VCaP (cell line): ENCODE measurements at regions not wholly inside any gene's neighbourhood (a gene's known extent, or its start where the extent isn't known, plus 50 kb on each side); places are given as distances from the start of the nearest gene placed in this dataset.

Experiments used
- H3K27ac ChIP-seq: fragments of 450-650 bp; 2 replicates; pipeline ENCODE4 v1.5.1; 2017
- TF ChIP-seq, protein P1 (sequence below): fragments of 450-650 bp; conservative IDR thresholded peaks from 2 replicates; pipeline ENCODE4 v1.5.1; 2017; ENCODE audit warnings: mild to moderate bottlenecking, moderate library complexity

DNA sequence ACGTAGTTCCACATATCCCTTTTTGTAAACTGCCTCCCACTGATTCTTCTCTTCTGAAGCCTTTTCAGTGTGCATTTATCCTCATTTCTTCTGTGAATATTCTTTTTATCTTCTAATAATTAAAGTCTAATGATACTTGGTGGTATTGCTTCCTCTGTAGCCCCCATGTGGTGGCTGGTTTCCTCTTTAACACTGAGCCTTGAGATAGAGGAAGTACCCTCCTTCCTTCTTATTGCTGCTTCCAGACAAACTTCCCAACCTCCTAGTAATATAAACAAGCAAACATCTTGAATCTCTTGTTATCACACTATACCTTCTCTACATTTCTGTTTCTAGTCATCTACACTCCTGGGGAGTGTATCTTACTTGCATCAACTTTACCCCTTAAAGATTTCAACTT, 310.5 kb upstream of the GIMD1 start:
- TF ChIP-seq, protein P1, sequence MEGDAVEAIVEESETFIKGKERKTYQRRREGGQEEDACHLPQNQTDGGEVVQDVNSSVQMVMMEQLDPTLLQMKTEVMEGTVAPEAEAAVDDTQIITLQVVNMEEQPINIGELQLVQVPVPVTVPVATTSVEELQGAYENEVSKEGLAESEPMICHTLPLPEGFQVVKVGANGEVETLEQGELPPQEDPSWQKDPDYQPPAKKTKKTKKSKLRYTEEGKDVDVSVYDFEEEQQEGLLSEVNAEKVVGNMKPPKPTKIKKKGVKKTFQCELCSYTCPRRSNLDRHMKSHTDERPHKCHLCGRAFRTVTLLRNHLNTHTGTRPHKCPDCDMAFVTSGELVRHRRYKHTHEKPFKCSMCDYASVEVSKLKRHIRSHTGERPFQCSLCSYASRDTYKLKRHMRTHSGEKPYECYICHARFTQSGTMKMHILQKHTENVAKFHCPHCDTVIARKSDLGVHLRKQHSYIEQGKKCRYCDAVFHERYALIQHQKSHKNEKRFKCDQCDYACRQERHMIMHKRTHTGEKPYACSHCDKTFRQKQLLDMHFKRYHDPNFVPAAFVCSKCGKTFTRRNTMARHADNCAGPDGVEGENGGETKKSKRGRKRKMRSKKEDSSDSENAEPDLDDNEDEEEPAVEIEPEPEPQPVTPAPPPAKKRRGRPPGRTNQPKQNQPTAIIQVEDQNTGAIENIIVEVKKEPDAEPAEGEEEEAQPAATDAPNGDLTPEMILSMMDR: no peak
- no peak overlapping the region for H3K27ac ChIP-seq

DNA sequence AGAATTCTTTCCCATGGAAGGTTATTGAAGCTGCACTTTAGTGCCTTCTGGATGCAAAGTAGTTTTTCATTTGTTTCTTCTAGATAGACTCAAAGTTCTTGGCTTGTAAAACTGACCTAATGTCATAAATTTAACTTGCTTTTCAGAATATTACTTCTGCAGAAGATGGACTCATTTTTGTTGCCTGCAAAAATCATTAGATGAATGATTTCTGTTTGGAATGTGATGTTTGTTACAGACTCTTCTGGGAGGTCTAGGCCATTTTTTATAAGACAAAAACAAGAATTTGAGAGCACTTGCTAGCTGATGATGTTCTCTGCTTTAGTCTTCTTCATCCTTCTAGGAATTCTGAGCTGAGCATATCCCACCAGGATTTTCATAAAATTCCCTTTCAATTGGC, 308.6 kb upstream of the GIMD1 start:
- TF ChIP-seq, protein P1: no peak
- H3K27ac ChIP-seq: no peak overlapping the region

DNA sequence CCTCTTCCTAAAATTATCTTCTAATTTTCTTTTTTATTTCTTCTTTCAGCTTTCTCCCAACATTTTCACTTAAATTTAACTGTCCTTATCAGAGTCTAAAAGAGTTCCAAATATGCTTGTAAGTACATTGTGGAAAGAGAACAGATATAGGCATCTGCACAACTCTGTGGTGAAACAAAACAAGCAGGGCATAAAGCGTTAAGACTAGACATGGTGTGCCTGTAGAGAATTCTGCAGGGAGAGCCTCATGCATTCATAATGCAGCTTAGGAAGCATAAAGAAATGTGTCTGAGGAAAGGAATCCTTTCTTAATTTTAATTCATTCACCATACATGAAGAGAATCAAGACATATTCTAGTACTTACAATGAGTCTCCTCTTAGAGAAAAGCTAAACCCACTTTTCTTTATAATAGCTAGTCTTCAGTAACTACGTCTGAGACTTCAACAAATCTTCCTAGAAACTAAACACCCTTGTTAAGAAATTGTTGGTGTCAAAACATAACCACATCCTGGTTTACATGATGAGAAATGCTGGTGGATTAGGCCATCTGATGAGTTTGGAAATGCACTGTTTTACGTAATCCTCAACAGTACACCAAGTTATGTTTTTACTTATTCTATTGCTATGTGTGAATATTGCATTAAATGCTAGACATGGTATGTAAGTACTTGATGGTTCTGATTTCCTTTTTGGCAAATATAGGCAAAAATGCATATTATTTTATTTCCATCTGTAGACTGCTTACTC, 307.8 kb upstream of the GIMD1 start:
- TF ChIP-seq, protein P1: no peak
- H3K27ac ChIP-seq: no peak overlapping the region

DNA sequence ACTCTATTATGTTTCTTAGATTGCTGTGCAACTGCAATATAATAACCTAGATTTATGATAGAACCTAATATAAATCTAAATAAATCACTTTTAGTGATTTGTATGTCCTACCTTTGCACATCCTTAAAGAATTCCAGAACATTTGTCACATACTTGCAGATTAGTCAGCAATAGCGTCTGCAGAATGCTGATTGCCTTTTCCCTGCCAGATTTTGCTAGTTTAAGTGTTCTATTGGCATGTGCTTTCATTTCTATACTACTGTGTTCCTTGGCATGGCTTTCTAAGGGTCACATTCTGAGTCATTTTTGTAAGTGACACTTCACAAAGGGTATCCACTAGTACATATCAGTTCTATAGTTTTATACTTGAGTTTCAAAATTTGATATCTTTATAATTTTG, 303.1 kb upstream of the GIMD1 start:
- TF ChIP-seq, protein P1: no peak
- no peak overlapping the region for H3K27ac ChIP-seq

DNA sequence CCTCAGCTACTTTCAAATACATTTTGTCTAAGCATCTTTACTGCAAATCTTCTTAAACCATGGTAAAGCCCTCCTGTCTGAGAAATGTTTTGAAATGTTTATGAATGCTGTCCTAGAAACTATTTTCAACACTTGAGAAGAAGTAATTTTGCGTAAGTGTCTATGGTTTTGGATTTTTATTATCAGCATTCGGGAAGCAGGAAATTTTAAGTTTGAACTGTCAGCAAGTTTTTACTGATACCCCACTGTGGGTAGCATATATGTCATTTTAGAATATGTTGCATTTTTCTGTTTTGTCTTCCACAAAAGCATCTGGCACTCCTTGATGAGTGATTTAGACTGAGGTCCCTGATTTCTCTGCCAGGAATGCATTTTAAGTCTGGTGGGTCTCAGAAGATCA, 302.4 kb upstream of the GIMD1 start:
- no peak overlapping the region for H3K27ac ChIP-seq
- TF ChIP-seq, protein P1: no peak

DNA sequence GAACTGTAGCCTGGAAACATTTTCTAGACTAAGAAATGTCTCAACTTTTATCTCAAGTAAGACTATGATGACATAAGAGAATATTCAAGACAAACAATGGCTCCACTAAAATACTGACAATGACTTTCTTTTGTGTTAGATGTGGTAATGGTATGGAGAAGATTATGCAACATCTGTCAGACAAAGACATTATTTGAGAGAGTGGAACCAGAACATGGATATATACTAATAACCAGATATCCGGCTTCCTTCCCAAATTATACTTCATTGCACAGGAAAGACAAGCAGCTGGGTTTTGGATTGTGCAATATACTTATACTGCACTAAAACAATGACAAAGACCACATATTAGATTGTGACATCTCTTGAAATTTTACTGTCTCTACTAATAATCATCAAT, 290.8 kb upstream of the GIMD1 start:
- no peak overlapping the region for H3K27ac ChIP-seq
- TF ChIP-seq, protein P1: no peak

DNA sequence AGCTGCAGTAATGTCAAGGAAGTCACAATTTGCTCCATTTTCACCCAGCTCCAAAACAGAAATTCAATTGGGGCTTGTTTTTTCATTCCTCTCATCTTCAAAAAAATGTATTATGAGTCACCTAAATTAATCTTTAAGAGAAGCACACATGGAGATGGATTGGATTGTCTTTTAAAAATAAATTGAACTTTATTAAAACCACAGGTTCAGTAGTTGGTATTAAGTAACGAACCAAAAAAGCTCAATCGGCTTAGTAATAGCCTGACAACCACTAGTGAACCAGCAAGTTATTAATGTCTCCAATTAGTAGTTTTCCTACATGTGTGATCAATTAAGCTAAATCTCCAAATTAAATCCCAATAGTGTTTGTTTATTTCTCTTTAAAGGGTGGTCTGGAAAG, 283.5 kb upstream of the GIMD1 start:
- TF ChIP-seq, protein P1: no peak
- H3K27ac ChIP-seq: no peak overlapping the region
